ENCODE measurements at regions not wholly inside any gene's neighbourhood (a gene's known extent, or its start where the extent isn't known, plus 50 kb on each side); places are given as distances from the start of the nearest gene placed in this dataset.
"Not testable (repeated sequence)": the region's sequence is repeated elsewhere in the genome, so short reads cannot be mapped to it uniquely, and the experiment has no call there.

DNA sequence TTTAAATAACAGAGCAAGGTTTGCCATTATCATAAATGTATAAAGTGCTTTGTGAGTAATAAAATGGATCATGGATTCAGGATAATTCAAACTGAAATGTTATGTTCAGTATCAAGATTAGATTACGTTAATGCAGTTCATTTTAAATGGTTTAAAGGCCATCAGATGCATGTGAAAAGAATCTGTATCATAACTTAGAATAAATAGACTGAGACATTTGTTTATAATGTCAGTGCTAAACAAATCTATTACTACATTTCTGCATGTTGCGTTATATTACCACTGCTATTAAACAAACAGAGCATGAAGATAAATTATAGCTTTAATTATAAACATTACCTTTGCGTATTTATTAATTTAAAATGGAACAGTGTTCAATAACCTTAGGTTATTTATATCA lies 160.2 kb downstream of the TOX3 start:
- DNase-seq, result no peak

DNA sequence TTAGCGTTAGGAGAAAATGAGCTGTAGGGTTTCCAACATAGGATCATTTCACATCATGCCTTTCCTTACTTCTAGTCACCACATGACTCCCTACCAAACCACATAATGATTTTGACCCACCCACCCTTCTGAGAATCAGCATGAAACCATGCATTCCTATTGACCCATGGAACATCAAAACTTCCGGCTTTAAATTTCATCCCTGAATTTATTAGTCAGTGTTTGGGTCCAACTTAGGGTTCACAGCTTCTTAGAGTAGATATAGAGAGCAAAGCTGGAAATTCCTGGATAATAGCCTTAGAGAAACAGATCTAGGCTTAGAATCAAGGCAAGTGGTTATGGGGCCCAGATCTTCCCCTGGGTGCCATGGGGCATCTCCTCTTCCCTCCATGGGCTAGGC lies 162.6 kb downstream of the TOX3 start:
- no peak for DNase-seq

DNA sequence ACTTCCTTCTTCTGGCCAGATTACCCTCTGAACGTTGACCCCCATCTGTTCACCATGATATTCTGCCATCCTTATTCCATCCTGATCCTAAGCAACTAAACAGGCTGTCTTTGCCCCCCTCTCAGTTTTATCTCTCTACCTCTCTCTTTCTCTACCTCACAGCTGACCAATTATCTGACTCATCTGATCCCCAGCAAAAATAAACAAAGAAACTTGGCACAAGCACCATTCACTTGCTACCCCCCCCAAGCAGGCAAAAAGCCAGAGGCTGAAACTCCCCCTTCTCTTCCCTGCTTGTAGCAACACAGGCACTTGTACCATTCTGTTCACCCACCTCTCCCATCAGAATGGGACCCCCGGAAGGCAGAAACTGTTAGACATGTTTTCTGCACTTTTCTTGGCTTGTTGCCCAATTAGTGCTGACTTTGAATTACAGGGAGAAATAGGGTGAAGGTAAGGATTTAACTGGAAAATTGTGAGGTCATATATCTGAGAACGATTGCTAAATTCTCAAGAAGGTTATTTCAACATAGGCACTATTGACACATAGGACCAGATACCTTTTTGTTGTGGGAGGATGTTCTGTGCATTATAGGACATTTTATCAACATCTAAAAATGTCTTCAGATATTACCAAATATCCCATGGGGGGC lies 163.2 kb downstream of the TOX3 start:
- DNase-seq, result no peak

DNA sequence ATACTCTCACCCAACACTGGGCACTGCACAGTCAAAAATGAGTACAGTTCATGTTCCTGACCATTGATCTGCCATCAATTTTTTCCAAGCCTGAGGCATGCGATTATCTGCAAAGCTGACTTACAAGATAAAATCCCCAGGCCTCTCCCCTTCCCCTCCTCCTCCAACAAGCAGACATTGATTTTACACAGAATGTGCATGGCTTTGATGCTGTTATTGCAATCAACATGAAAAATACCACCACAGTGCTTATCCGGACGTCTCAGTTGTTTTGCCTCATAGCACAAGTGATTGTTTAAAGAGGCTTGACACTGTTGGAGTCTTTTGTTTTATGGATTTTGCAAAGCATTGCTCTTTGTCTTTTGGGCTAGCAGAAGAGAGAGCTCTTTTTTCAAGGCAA lies 163.8 kb downstream of the TOX3 start:
- DNase-seq, result no peak

DNA sequence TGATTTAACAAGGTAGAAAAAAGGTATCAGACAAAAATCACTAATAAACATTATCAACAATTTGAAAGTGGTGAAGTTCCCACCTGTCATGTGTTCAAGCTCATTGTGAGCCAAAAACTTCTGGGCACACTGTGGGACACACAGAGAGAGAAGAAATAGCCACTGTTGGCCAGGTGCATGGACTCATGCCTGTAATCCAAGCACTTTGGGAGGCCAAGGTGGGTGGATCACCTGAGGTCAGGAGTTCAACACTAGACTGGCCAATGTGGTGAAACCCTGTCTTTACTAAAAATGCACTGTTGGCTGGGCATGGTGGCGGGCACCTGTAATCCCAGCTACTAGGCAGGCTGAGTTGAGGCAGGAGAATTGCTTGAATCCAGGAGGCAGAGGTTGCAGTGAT lies 167.4 kb downstream of the TOX3 start:
- no peak for DNase-seq

DNA sequence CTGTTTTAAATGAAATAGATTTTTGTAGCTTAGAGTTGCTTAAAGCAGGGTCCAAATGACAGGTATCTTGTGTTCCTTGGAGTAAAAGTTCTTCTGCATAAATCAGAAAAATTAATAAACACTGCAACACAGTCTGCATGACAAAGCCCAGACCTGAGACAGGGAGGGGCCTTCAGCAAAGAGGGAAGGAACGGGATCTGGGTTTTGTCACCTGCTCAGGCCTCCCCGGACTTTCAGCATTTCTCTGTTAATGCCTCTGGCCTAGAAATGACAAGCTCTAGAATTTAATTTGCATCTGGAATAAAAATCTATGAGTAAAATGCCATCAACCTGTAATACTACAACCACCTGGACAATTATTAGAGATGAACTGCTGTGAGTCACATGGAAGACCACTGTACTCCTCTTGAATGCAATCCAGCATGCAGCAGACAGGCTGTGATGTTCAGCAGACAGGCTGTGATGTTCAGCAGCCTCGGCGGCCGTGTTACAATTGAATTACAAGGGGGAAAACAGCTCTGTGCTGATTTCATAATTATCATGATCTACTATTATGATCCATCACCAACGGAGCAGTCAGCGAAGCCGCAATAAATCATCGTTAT lies 170.2 kb downstream of the TOX3 start:
- no peak for DNase-seq

DNA sequence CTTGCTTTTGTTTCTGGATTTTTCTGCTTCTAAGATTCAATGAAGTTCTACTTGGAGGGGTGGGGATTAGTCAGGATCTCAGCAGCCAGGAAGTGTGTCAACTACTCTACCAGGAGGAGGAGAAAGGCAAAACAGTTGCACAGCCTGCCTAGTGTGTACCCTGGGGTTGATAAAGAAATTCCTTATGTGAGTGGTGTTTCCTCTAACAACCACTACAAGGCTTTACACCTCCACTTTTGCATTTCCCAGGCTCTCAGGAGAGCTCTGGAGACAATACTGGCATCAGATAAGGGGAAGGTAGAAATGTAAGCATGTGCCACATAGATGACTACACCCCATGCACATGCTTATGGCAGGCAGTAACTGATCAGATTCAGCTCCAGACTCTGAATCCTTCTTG lies 174.6 kb downstream of the TOX3 start:
- DNase-seq, result no peak

DNA sequence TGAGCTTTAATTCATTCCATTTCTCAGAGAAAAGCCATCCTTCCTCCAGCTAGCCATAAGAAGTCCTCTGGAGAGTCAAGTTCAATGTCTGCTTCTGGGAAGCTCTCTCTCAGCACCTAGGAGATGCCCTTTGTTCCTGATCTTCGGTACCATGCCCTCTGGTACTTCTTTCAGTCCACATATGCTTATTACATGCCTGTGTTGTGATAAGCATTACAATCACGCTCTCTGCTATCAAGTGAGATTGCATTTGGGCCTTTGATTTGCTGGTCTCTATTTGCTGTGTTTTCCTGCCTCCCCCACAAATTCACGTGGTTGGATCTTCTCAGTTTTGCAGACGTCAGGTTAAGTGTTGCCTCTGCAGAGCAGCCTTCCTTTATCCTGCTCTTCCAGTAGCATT lies 178.1 kb downstream of the TOX3 start:
- no peak for DNase-seq

DNA sequence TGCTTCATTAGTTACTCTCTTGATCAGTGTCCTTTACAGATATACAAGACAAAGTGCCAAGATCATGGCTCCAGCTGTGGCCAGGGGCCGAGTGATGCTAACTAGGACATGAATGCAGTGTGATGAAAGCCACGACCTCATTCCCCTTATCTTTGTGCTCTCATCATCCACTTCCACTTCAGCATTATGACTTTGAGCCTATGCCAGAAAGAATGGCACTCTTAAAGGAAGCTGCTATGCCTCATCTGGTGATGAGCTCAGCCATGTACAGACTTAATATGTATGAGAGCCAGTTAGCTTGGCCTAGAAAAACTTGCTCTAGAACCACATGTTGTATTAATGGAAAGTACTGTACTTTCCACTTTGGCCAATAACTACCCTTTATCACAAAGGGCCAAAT lies 179.1 kb downstream of the TOX3 start:
- no peak for DNase-seq

DNA sequence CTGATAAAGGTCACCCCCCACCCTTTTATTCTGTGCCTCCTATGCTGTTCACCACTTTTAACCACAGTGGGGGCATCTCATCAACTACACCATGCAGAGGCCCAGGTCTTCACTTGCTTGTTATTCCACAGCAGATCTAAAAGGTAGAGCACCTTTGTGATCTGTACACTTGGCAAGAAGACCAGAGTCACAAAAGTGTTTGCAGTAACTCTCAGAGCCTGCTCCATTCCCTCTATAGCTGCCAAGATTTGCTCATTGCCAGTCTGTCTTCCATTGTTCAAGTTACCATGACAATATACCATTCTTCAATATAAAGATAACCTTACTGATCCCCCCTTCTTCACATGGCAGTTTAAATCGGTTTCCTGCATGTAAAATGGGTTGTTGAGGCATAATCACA lies 180.0 kb downstream of the TOX3 start:
- DNase-seq, result no peak

DNA sequence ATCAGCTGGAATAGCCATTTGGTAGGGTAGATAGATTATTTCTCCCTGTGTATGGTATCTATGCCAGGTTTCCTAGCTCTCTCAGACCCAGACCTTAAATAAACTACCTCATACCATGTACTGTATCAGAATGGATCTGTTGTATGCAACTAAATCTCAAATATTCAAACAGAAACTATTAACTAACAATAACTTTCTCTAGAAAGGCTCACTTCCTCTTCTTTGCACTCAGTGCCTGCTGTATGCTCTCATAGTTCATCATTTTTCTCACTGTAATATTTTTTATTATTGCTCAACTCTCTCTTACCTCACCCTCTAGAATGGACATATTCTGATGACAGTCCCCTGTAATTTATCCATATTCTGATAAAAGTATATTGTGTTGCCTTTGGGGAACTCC lies 182.4 kb downstream of the TOX3 start:
- DNase-seq, result no peak

DNA sequence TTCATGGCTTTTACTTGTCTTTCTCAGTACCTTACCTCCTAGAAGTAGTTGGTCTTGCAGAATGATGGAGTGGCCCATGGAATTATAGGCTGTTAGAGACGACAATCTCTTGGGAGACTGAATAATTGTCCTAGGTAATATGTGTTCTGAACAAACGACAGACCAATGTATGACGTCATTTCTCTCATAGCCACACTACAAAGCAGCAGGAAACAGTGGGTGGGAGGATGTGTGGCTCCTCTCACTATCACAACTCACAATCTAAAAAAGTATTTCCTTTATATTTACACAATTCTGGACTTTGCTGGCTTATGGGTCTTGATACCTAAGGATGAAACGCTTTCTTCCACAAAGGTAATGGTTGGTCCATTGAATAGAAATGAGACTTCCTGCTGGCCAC lies 183.9 kb downstream of the TOX3 start:
- DNase-seq, result no peak

DNA sequence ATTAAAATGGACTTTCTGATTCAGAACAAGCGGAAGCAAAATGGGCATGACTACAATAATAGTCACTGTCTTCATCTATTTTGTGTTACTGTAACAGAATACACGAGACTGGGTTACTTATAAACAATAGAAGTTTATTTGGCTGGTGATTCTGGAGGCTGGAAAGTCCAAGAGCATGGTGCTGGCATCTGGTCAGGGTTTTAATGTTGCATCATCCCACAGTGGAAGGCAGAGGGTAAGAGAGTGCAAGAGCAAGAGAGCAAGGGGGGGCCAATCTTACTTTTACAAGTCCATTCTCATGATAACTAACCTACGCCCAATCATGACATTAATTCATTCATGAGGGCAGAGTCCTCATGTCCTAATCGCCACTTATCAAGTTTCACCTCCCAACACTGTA lies 189.2 kb downstream of the TOX3 start:
- no peak for DNase-seq

DNA sequence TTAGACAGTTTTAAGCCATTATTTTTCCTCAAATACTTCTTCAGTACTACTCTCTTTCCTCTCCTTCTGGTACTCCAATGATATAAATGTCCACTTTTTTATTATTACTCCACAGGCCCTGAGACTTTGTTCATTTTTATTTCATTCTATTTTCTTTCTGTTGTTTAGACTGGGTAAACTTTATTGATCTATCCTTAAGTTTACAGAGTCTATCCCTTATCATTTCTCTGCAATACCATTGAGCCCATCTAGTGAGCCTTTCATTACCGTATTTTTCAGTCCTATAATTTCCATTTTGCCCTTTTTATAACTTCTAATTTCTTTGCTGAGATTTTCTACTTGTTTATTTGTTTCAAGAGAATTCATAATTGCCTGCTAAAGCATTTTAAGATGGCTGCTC lies 193.7 kb downstream of the TOX3 start:
- no peak for DNase-seq

DNA sequence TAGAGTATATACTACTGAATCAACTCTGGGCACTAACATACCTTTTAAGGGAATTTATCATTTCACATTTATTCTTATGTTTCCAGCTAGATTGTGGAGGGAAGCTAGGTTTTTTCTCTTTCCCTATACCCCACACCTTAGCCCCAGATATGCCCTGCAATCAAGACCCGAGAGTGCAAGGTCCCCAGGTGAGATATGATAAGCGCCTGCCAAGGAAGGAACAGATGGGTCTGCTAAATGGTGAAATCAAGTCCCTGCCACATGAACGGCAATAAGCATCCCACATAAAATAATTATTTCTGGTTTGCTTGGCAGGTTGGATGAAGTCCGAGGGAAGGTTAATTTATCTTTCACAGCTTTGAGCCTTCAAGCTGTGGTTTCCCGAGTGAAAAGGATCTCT lies 195.5 kb downstream of the TOX3 start:
- no peak for DNase-seq

DNA sequence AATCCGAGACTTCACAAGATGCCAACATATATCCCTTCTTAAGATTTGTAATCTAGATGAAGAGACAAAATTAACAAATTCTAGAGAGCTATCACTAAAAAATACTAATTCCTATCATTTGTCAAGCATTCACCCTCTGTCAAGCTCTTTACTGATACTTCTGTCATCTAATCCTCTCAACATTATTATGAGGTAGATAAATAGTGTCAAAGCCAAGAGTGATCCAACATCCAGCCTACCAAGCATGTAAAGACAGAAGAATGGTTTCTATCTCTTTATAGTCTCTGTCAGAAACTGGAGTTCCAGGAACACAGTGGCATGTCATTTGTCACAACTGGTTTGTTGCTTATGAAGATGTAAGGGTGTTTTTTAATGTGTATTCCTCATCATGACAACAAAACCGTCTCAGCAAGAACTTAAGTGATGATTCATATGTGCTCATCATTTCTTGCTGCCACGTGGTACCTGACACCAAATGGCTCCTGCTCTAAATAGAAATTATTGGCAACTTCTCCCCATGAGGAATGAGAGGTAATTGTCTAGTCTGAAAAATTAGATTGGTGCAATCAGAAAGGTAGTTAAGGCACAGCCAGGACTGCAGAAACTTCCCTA lies 196.8 kb downstream of the TOX3 start:
- DNase-seq, result no peak

DNA sequence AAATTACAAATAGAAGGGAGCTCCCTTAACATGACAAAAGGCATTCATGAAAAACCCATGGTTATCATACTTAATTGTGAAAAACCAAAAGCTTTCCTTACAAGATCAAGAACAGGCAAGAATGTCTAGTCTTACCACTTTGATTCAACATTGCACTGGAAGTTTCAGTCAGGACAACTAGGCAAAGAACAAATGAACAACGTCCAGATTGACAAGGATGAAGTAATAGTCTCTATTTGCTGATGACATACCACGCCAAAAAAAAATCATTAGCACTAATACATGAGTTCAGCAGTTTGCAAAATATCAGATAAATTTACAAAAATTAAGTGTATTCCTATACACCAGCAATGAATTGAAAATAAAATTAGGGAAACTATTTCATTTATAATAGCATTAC lies 200.2 kb downstream of the TOX3 start:
- DNase-seq, result no peak

DNA sequence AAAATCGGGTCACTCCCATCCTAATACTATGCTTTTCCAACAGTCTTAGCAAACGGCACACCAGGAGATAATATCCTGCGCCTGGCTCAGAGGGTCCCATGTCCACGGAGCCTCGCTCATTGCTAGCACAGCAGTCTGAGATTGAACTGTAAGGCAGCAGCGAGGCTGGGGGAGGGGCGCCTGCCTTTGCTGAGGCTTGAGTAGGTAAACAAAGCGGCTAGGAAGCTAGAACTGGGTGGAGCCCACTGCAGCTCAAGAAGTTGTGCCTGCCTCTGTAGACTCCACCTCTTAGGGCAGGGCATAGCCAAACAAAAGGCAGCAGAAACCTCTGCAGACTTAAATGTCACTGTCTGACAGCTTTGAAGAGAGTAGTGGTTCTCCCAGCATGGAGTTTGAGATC lies 213.3 kb downstream of the TOX3 start:
- DNase-seq, result not testable (repeated sequence)

DNA sequence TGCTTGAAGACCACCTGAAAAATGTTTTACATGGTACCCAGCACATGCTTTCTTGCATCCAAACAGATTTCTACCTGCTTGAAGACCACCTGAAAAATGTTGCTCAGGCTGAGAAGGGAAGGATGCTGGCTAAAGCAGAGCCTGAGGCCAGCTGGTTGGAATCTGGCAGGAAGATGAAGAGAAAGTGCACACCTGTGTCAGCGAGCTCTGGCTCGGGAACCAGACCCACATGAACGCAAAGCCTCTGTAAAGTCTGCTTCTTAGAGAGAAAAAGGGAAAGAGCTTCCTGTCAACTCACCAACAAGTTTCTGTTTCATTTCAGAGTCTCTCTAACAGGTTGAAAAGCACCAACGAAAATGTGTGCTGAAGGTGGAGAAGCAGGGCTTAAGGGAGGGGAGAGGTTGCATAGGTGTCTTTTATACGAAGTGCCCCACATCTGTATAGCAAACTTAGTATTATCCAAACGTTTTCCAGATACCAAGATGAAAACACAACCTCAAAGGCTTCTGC lies 226.0 kb downstream of the TOX3 start:
- no peak for DNase-seq

DNA sequence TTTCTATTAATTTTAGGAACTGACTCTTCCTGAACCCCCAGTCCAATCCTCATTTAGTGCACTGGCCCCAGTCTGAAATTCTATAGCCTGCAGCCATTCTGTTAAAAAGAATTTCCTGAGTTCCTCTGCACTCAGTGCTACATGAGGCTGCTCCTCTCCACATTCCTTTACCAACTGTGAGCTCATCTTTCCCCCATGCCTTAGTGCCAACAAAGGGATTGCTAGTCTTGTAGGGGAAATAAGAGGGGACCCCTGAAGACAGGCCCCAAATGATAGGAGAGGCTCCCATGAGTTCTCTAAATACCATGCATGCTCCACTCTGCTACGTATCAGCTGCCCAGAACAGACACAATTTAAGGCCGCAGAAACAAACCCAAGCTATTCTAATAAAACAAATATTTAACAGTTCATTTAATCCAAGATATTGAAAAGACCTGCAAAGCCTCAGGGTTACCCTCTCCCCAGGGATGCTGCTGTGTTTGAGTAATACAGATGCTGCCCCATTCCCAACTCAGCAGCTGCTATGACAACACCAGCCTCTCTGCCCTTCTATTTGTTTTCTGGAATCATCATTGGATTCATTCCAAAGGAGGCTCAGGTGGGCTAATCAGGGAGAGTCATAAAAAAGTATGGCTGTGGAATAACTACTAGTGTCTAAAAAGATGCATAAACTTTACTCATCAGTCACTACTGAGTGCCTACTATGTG lies 228.5 kb downstream of the TOX3 start:
- no peak for DNase-seq

DNA sequence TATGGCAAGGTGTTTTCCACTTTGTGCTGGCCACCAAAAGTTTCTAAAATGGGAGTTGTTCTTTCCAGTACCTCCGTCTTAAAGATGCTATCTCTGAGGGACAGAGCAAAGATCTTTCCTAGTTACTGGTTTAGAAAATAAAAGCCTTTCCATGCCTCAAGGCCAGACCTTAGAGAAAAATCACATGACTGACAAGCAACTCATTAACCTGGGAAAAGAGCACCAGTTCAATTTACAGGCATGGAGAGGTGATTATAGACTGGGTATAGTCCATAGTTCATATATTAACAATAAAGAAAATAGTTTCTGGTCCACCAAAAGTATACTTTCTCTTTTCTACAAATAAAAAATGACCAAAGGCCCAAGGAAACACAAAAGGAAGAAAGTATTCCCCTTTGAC lies 230.7 kb downstream of the TOX3 start:
- no peak for DNase-seq

DNA sequence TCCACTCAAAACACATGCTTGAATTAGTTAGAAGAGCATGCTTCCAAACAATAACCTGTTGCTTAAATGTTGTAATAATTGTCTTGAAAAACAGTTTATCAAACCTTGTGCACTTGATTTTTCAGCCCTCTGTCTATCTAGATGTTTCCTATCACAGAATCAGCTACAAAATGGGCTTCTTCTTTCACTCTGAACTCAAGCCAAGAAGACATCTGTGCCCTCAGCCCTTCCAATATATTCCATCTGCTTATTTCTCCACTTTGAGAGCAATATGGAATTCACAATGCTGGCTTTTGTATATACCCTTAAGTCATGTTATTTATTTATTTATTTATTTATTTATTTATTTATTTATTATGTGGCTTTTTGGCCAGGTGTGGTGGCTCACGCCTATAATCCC lies 234.2 kb downstream of the TOX3 start:
- no peak for DNase-seq

DNA sequence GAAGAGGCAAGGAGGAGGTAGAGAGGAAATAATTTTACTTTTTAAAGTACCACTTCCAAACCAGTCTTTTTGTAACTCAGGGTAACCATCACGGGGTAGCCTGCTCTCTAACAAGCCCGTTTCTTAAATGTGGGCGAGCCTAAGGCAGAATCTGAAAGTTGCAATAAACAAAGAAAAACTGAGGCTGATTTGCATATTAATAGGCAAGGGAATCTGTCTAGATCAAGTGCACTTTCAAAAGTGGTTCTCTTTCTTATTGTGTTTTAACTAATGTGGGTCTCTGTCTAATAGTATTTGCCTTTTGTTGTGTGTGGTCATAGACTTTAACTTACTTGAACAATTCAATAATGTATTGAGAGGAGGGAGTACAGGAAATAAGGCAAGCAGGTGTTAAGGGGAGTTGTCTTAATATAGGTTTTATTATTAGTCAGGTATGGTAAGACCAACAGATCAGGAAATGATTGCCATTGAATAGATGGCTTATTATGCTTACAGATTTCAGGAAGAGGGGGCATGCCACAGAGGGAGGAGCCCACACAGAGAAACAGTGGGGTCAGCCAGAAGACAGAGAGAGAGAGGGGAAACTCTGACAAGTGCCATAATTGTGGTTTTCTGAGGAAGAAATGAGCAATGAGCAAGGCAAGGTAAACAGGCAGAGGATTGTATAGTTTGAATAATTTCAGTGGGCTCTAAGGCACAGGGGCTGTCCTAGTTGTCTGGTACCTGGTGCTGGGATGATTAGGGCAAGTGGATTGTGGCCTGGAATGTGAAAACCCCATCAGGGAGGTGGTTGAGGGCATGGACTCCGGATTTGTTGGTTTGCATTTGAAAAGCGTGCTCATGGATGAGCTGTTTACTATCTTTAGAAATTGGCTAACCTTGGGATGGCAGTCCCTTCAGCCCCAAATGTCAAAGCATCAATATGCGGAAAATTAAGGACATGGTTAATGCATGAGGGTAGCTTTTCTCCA lies 237.2 kb downstream of the TOX3 start:
- DNase-seq, result no peak
